HCT116 (cell line): ENCODE measurements at regions not wholly inside any gene's neighbourhood (a gene's known extent, or its start where the extent isn't known, plus 50 kb on each side); places are given as distances from the start of the nearest gene placed in this dataset.
"Not testable (repeated sequence)": the region's sequence is repeated elsewhere in the genome, so short reads cannot be mapped to it uniquely, and the experiment has no call there.

ENCODE experiments used
- ATAC-seq: fragments of 200-7000 bp; cut with Tn5 transposase; 2 replicates; pipeline ENCODE4 v1.9.1; 2020; ENCODE audit warnings: mild to moderate bottlenecking, moderate library complexity
- BruUV-seq: library from RNA; stranded (reverse); fragments of 400-500 nt; replicated peaks from 2 replicates; lab custom pipeline; 2021; lab: Mats Ljungman, UMichigan
- CTCF ChIA-PET: fragments of 300-600 bp; sonication (Branson Sonifier 250); formaldehyde crosslinking; loops from one replicate; lab custom pipeline; 2021; ENCODE audit warnings: antibody characterized with exemption; lab: Charles Lee
- POLR2A ChIA-PET: fragments of 300-600, 350-600 bp; sonication (Branson Sonifier 250); formaldehyde crosslinking; loops from one replicate; lab custom pipeline; 2021; ENCODE audit warnings: antibody characterized with exemption; lab: Charles Lee
- RAD21 ChIA-PET, 2 experiments: fragments of 300-600 bp; sonication (Branson Sonifier 250); formaldehyde crosslinking; loops; one replicate each; lab custom pipeline; 2023; ENCODE audit warnings: low total read pairs in 2 of 2; ENCODE audit not compliant: uncharacterized antibody in 2 of 2, unreplicated experiment in 2 of 2, low non-redundant PET in 1 of 2; lab: Charles Lee
- DNase-seq: peaks from one replicate; pipeline ENCODE4 v3.0.0-alpha.2; 2010; ENCODE audit warnings: low read depth, low spot score
- H2AFZ ChIP-seq: fragments of 200-600 bp; shearing (Covaris generic), sonication (generic); 2 replicates; pipeline ENCODE4 v1.6.1; 2017; ENCODE audit warnings: low read depth, mixed run types, mixed read lengths, antibody characterized with exemption, low read length; ENCODE audit not compliant: poor library complexity, severe bottlenecking
- H3K27ac ChIP-seq: 2 replicates; pipeline ENCODE4 v1.5.1; 2012; ENCODE audit warnings: low read depth, low read length
- H3K27me3 ChIP-seq: fragments of 200-600 bp; sonication (generic); 2 replicates; pipeline ENCODE4 v1.6.1; 2016; ENCODE audit warnings: mixed run types, low read length, mixed read lengths; ENCODE audit not compliant: insufficient read depth
- H3K36me3 ChIP-seq, 2 experiments: fragments of 200-500 bp in 1 of 2; fragments of 200-600 bp in 1 of 2; sonication (Bioruptor generic) in 1 of 2; sonication (generic) in 1 of 2; 2 replicates each; pipeline versions ENCODE4 v1.5.1 to v1.6.1; 2014 to 2016; ENCODE audit warnings: low read length in 2 of 2, inconsistent platforms in 1 of 2, mixed read lengths in 1 of 2, mixed run types in 1 of 2; ENCODE audit not compliant: insufficient read depth in 2 of 2, control insufficient read depth in 1 of 2
- H3K4me1 ChIP-seq, 2 experiments: fragments of 200-600 bp in 1 of 2; sonication (generic) in 1 of 2; 2 replicates each; pipeline versions ENCODE4 v1.5.1 to v1.6.1; 2012 to 2017; ENCODE audit warnings: low read length in 2 of 2, inconsistent platforms in 1 of 2, mild to moderate bottlenecking in 1 of 2, mixed read lengths in 1 of 2, mixed run types in 1 of 2, moderate library complexity in 1 of 2; ENCODE audit not compliant: insufficient read depth in 2 of 2, control insufficient read depth in 1 of 2
- H3K4me2 ChIP-seq: fragments of 200-600 bp; sonication (generic); 2 replicates; pipeline ENCODE4 v1.6.1; 2017; ENCODE audit warnings: mixed run types, low read length, mixed read lengths
- H3K4me3 ChIP-seq, 2 experiments: fragments of 200-600 bp in 1 of 2; sonication (generic) in 1 of 2; replicated peaks in 1 of 2; 2 replicates each; pipeline ENCODE4 v1.5.1; 2011 to 2016; ENCODE audit warnings: low read length in 2 of 2, control low read depth in 1 of 2, low read depth in 1 of 2, mild to moderate bottlenecking in 1 of 2, mixed read lengths in 1 of 2, mixed run types in 1 of 2
- H3K79me2 ChIP-seq: fragments of 200-600 bp; sonication (generic); 2 replicates; pipeline ENCODE4 v1.6.1; 2017; ENCODE audit warnings: mild to moderate bottlenecking, mixed run types, low read length, moderate library complexity, mixed read lengths; ENCODE audit not compliant: insufficient read depth
- H3K9ac ChIP-seq: fragments of 200-600 bp; sonication (generic); 2 replicates; pipeline ENCODE4 v1.6.1; 2016; ENCODE audit warnings: low read length, mixed read lengths
- H3K9me2 ChIP-seq: fragments of 200-600 bp; sonication (generic), shearing (Covaris generic); 2 replicates; pipeline ENCODE4 v1.6.1; 2017; ENCODE audit warnings: mixed run types, mild to moderate bottlenecking, moderate library complexity; ENCODE audit not compliant: insufficient read depth
- H3K9me3 ChIP-seq, 2 experiments: fragments of 200-500 bp in 1 of 2; fragments of 200-600 bp in 1 of 2; sonication (Bioruptor generic) in 1 of 2; sonication (generic) in 1 of 2; 2 replicates each; pipeline ENCODE4 v1.6.1; 2014 to 2017; ENCODE audit warnings: low read length in 2 of 2, mixed read lengths in 2 of 2, inconsistent platforms in 1 of 2, low read depth in 1 of 2, mild to moderate bottlenecking in 1 of 2, mixed run types in 1 of 2, moderate library complexity in 1 of 2; ENCODE audit not compliant: control insufficient read depth in 1 of 2, insufficient read depth in 1 of 2
- H4K20me1 ChIP-seq: fragments of 200-600 bp; sonication (generic), shearing (Covaris generic); 2 replicates; pipeline ENCODE4 v1.6.1; 2017; ENCODE audit warnings: mixed run types, mild to moderate bottlenecking, moderate library complexity; ENCODE audit not compliant: insufficient read depth
- JUND ChIP-seq: IDR thresholded peaks from 2 replicates; pipeline ENCODE4 v1.6.1; 2012
- ZFX ChIP-seq: fragments of 450-650 bp; IDR thresholded peaks from 2 replicates; pipeline ENCODE4 v1.6.1; 2017
- intact Hi-C: fragments of 100-400 bp; cut with micrococcal nuclease; formaldehyde crosslinking; loops from 2 replicates; pipeline ENCODE4 v1.10.0; 2022
- TF ChIP-seq, protein P1 (sequence below), 3 experiments: fragments of 200-600 bp in 1 of 3; sonication (generic) in 1 of 3; IDR thresholded peaks in 2 of 3; conservative IDR thresholded peaks in 1 of 3; 2 replicates each; pipeline ENCODE4 v1.5.1; 2012 to 2017; ENCODE audit warnings: low read depth in 2 of 3, low read length in 2 of 3, antibody characterized with exemption in 1 of 3, borderline replicate concordance in 1 of 3, control low read depth in 1 of 3, mild to moderate bottlenecking in 1 of 3, mixed read lengths in 1 of 3, mixed run types in 1 of 3, moderate library complexity in 1 of 3; ENCODE audit not compliant: insufficient read depth in 1 of 3

DNA sequence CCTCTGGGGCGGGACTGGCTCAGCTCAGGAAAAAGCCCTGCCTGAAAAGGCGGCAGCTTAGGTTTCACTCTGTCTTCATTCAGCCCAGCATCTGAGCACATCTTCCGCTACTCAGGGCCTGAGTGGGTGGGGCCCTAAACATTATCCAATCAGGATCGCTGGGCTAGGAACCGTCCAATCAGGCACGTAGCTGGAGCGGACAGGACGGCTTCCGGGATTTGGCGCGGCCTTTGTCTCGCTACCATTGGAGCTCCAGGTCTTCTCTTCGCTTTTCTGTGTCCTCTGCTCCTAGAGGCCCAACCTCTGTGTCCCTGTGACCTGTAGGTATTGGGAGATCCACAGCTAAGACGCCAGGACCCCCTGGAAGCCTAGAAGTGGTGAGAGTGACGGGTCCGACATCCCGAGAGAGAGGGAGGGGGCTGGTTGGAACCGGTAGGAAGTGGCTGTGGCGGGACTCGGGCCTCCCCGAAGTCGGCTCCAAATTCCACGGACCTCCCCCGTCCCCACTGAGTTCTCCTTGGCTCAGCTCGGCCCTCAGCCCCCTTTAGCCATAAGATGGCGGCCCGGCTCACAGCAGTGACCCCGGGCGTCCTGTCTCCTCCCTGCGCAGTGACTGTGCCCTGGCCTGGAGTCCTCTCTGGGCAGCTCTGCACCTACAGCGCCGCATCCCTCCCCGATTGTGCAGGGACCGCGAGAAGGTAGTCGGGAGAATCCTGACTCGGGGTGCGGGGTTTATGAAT, 99.1 kb downstream of the ZNF680 start:
- Histone ChIP-seq H3K4me3 (no peak overlapping the region), H3K9me3 (0 out of 4 replicates have a peak, but pooled peaks cover 0 to 3% of the 10 kb centered on the region in 2 experiments), H3K79me2 (no peaks in the 10 kb centered on the region), H3K36me3 (no peaks in the 10 kb centered on the region), H3K27me3 (no peaks in the 10 kb centered on the region), H3K4me1 (no peaks in the 10 kb centered on the region), H3K9me2 (no peaks in the 10 kb centered on the region), H4K20me1 (no peaks in the 10 kb centered on the region), H3K9ac (no peak overlapping the region), H3K4me2 (no peak overlapping the region), H3K27ac (no peak overlapping the region), H2AFZ (no peak overlapping the region)
- intact Hi-C loops = no loop called here
- DNase-seq = no peak
- no peak for ATAC-seq
- TF ChIP-seq ZFX (no peak), JUND (no peak)
- TF ChIP-seq, protein P1, sequence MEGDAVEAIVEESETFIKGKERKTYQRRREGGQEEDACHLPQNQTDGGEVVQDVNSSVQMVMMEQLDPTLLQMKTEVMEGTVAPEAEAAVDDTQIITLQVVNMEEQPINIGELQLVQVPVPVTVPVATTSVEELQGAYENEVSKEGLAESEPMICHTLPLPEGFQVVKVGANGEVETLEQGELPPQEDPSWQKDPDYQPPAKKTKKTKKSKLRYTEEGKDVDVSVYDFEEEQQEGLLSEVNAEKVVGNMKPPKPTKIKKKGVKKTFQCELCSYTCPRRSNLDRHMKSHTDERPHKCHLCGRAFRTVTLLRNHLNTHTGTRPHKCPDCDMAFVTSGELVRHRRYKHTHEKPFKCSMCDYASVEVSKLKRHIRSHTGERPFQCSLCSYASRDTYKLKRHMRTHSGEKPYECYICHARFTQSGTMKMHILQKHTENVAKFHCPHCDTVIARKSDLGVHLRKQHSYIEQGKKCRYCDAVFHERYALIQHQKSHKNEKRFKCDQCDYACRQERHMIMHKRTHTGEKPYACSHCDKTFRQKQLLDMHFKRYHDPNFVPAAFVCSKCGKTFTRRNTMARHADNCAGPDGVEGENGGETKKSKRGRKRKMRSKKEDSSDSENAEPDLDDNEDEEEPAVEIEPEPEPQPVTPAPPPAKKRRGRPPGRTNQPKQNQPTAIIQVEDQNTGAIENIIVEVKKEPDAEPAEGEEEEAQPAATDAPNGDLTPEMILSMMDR (IDR thresholded peaks at IDR 0.05 in 2 of 3, conservative IDR thresholded peaks at IDR 0.05 in 1 of 3; ENCODE audit: borderline replicate concordance in 1 of 3, insufficient read depth in 1 of 3, low read depth in 2 of 3, low read length in 2 of 3) = no peak
- RAD21 ChIA-PET = no interaction called here
- POLR2A ChIA-PET = no interaction called here
- CTCF ChIA-PET = no interaction called here
- no TSS peak for BruUV-seq

GRCh38 chr7:64459858-64460257, 103.0 kb downstream of the ZNF680 start:
- H3K36me3 ChIP-seq, intact Hi-C loops, H3K27me3 ChIP-seq, H3K27ac ChIP-seq, CTCF ChIA-PET, H3K4me1 ChIP-seq, H3K9ac ChIP-seq, H2AFZ ChIP-seq, RAD21 ChIA-PET, H3K4me2 ChIP-seq, BruUV-seq, H3K4me3 ChIP-seq, DNase-seq, POLR2A ChIA-PET, H4K20me1 ChIP-seq, ATAC-seq, H3K79me2 ChIP-seq, H3K9me2 ChIP-seq: not testable (repeated sequence)
- H3K9me3 ChIP-seq = peaks cover 0 to 12% of the 10 kb centered on the region in 2 experiments; a peak in 1 of 4 replicates
